Omental fat pad (tissue), 3 donors: ENCODE measurements at regions not wholly inside any gene's neighbourhood (a gene's known extent, or its start where the extent isn't known, plus 50 kb on each side); places are given as distances from the start of the nearest gene placed in this dataset.
"Not testable (repeated sequence)": the region's sequence is repeated elsewhere in the genome, so short reads cannot be mapped to it uniquely, and the experiment has no call there.

Source experiments
- ATAC-seq: fragments of 150-250 bp; one replicate; pipeline ENCODE4 v1.9.1; 2016; ENCODE audit warnings: mild to moderate bottlenecking, moderate library complexity; ENCODE audit not compliant: low FRiP score
- DNase-seq: peaks from one replicate; pipeline ENCODE4 v3.0.0-alpha.2; 2019; ENCODE audit warnings: low spot score
- CTCF ChIP-seq, 3 donors: fragments of 450-650 bp; IDR thresholded peaks; one replicate each; pipeline ENCODE4 v1.5.1; 2016 to 2017; ENCODE audit warnings: antibody characterized with exemption in 3 of 3, mild to moderate bottlenecking in 3 of 3, moderate library complexity in 2 of 3

- DNase-seq (no peak), ATAC-seq (no peak)
- TF ChIP-seq CTCF (IDR thresholded peaks at IDR 0.05) = no peak
These were observed 705.9 kb upstream of the NCAM2 start for GRCh38 chr21:20292280-20292679.

DNA sequence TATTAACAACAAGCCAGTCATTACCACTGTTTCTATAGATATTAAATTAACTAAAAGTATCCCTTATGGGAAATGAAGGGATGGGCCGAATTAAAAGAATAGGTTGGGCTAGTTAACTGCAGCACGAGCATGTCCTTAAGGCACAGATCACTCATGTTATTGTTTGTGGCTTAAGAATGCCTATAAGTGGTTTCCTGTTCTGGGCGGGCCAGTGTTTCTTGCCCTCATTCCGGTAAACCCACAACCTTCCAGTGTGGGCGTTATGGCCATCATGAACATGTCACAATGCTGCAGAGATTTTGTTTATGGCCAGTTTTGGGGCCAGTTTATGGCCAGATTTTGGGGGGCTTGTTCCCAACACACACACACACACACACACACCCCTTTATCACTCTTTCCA lies 705.4 kb upstream of the NCAM2 start:
- not testable (repeated sequence) for ATAC-seq, DNase-seq

DNA sequence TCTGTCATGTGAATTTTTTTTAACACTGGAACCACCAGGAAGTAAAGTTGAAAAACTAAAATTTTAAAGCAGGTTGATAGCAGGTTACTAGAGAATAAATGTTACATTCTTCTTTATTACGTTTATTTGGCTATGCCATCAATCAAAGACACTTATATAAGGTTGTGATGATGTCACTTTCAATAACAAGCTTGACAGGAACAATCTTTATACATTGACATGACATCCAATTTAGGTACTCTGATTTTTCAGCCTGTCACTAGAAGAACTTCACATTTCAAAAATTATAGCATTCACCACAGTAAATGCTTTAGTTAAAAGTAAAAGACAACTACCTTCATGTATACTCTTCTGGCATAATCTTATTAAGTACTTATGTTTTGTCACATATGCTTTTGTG lies 696.8 kb upstream of the NCAM2 start:
- no peak for TF ChIP-seq CTCF (IDR thresholded peaks at IDR 0.05)
- ATAC-seq (no peak), DNase-seq (no peak)

DNA sequence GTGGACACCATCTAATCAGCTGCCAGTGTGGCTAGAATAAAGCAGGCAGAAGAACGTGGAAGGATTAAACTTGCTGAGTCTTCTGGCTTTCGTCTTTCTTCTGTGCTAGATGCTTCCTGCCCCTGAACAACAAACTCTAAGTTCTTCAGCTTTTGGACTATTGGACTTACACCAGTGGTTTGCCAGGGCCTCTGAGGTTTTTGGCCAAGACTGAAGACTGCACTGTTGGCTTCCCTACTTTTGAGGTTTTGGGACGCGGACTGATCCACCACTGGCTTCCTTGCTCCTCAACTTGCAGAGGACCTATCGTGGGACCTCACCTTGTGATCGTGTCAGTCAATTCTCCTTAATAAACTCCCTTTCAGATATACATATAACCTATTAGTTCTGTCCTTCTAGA lies 696.1 kb upstream of the NCAM2 start:
- no peak for TF ChIP-seq CTCF (IDR thresholded peaks at IDR 0.05)
- ATAC-seq (no peak), DNase-seq (no peak)

- TF ChIP-seq CTCF (IDR thresholded peaks at IDR 0.05) = no peak
- no peak for DNase-seq
- no peak for ATAC-seq
These were observed 691.4 kb upstream of the NCAM2 start for GRCh38 chr21:20306836-20307235.

- no peak for TF ChIP-seq CTCF (IDR thresholded peaks at IDR 0.05)
- no peak for ATAC-seq
- DNase-seq = no peak
These were observed 689.5 kb upstream of the NCAM2 start for GRCh38 chr21:20308586-20309315.

- TF ChIP-seq CTCF (IDR thresholded peaks at IDR 0.05) = no peak
- ATAC-seq (no peak), DNase-seq (no peak)
These were observed 686.9 kb upstream of the NCAM2 start for GRCh38 chr21:20311234-20311787.
